ENCODE measurements at regions not wholly inside any gene's neighbourhood (a gene's known extent, or its start where the extent isn't known, plus 50 kb on each side); places are given as distances from the start of the nearest gene placed in this dataset.

DNA sequence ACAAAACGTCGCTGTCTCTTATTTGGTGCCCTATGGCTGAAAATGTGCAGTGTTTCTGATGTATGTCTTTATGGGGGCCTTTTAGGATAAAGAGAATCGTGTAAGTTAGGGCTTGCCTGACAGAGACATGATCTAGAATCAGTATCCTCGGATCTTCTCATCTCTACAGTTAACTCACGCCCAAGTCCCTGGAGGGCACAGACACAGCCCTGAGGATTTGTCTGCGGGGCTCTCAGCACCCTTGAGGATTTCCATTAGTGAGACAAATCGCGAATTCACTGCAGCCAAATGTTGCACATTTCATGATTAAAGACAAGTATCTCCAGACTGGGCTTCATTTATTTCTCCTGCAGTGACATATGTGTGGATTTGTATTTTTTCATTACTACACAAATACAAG, 552.7 kb downstream of the C6orf118 start:
- TF ChIP-seq, protein P1, sequence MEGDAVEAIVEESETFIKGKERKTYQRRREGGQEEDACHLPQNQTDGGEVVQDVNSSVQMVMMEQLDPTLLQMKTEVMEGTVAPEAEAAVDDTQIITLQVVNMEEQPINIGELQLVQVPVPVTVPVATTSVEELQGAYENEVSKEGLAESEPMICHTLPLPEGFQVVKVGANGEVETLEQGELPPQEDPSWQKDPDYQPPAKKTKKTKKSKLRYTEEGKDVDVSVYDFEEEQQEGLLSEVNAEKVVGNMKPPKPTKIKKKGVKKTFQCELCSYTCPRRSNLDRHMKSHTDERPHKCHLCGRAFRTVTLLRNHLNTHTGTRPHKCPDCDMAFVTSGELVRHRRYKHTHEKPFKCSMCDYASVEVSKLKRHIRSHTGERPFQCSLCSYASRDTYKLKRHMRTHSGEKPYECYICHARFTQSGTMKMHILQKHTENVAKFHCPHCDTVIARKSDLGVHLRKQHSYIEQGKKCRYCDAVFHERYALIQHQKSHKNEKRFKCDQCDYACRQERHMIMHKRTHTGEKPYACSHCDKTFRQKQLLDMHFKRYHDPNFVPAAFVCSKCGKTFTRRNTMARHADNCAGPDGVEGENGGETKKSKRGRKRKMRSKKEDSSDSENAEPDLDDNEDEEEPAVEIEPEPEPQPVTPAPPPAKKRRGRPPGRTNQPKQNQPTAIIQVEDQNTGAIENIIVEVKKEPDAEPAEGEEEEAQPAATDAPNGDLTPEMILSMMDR (IDR thresholded peaks at IDR 0.05; ENCODE audit: low read length), result no peak
- no peak for TF ChIP-seq EZH2 (optimal IDR thresholded peaks at IDR 0.05; ENCODE audit: low read depth, low read length)

All from MM.1S (cell line).